PC-9 (cell line): ENCODE measurements at regions not wholly inside any gene's neighbourhood (a gene's known extent, or its start where the extent isn't known, plus 50 kb on each side); places are given as distances from the start of the nearest gene placed in this dataset.
"Not testable (repeated sequence)": the region's sequence is repeated elsewhere in the genome, so short reads cannot be mapped to it uniquely, and the experiment has no call there.

Experiments used
- BruUV-seq: library from RNA; stranded (reverse); fragments of 400-500 nt; replicated peaks from 2 replicates; lab custom pipeline; 2021; lab: Mats Ljungman, UMichigan
- CTCF ChIA-PET: fragments of 300-600 bp; sonication (Branson Sonifier 250); formaldehyde crosslinking; loops from one replicate; lab custom pipeline; 2022; ENCODE audit warnings: antibody characterized with exemption; lab: Charles Lee
- POLR2A ChIA-PET: fragments of 300-600 bp; sonication (Branson Sonifier 250); formaldehyde crosslinking; loops from one replicate; lab custom pipeline; 2022; ENCODE audit warnings: antibody characterized with exemption; ENCODE audit not compliant: unreplicated experiment; lab: Charles Lee
- DNase-seq, 2 experiments: peaks; one replicate each; pipeline versions ENCODE4 v3.0.0 to v3.0.0-alpha.2; 2015 to 2022; ENCODE audit warnings: mixed read lengths in 1 of 2
- H2AFZ ChIP-seq: fragments of 200-600 bp; sonication (generic); 2 replicates; pipeline ENCODE4 v1.8.1; 2017; ENCODE audit warnings: antibody characterized with exemption
- H3F3A ChIP-seq: fragments of 200-600 bp; sonication (generic); 2 replicates; pipeline ENCODE4 v1.8.1; 2017; ENCODE audit warnings: antibody characterized with exemption, mild to moderate bottlenecking, low read depth; ENCODE audit not compliant: insufficient read depth
- H3K27ac ChIP-seq: fragments of 200-600 bp; sonication (generic); 2 replicates; pipeline ENCODE4 v1.6.1; 2016; ENCODE audit warnings: mixed run types
- H3K27me3 ChIP-seq: fragments of 200-600 bp; sonication (generic); 2 replicates; pipeline ENCODE4 v1.6.1; 2016; ENCODE audit warnings: low read depth, mixed run types; ENCODE audit not compliant: insufficient read depth
- H3K36me3 ChIP-seq: fragments of 200-600 bp; sonication (generic); 2 replicates; pipeline ENCODE4 v1.6.1; 2016; ENCODE audit warnings: low read depth, mixed run types
- H3K4me1 ChIP-seq: fragments of 200-600 bp; sonication (generic); replicated peaks from 2 replicates; pipeline ENCODE4 v1.6.1; 2016; ENCODE audit warnings: mixed run types; ENCODE audit not compliant: insufficient read depth
- H3K4me2 ChIP-seq: fragments of 200-600 bp; sonication (generic); 2 replicates; pipeline ENCODE4 v1.6.1; 2017; ENCODE audit warnings: mixed run types
- H3K4me3 ChIP-seq: fragments of 200-600 bp; sonication (generic); 2 replicates; pipeline ENCODE4 v1.6.1; 2016; ENCODE audit warnings: mixed run types
- H3K79me2 ChIP-seq: fragments of 200-600 bp; sonication (generic); 2 replicates; pipeline ENCODE4 v1.6.1; 2017; ENCODE audit warnings: low read depth, mixed run types
- H3K9me2 ChIP-seq: fragments of 200-600 bp; sonication (generic); 2 replicates; pipeline ENCODE4 v1.8.1; 2017; ENCODE audit warnings: mild to moderate bottlenecking; ENCODE audit not compliant: insufficient read depth
- H3K9me3 ChIP-seq: fragments of 200-600 bp; sonication (generic); 2 replicates; pipeline ENCODE4 v1.8.1; 2016; ENCODE audit warnings: low read depth; ENCODE audit not compliant: insufficient read depth
- H4K20me1 ChIP-seq: fragments of 200-600 bp; sonication (generic); 2 replicates; pipeline ENCODE4 v1.8.1; 2017; ENCODE audit not compliant: insufficient read depth
- CTCF ChIP-seq: fragments of 200-600 bp; sonication (generic); conservative IDR thresholded peaks from 2 replicates; pipeline ENCODE4 v1.6.1; 2017; ENCODE audit warnings: mixed run types, antibody characterized with exemption, mild to moderate bottlenecking, moderate library complexity
- EZH2 ChIP-seq: fragments of 200-600 bp; sonication (generic); IDR thresholded peaks from 2 replicates; pipeline ENCODE4 v1.8.0; 2017; ENCODE audit warnings: antibody characterized with exemption, low read depth
- intact Hi-C: fragments of 100-400 bp; cut with micrococcal nuclease; formaldehyde crosslinking; loops from one replicate; pipeline ENCODE4 v1.10.0; 2022; ENCODE audit not compliant: unreplicated experiment

GRCh38 chr17:64780096-64781013 is 118.2 kb upstream of the SMURF2 start:
- H3K4me1 ChIP-seq = peaks cover 10% of the 10 kb centered on the region
- DNase-seq = peak; percentile 79 to 83
- no peaks in the 10 kb centered on the region for H3K27me3 ChIP-seq
- peak overlapping the region; percentile 44 for H3K27ac ChIP-seq
- intact Hi-C loops = no loop called here
- no peaks in the 10 kb centered on the region for H3K36me3 ChIP-seq
- no peaks in the 10 kb centered on the region for H3K79me2 ChIP-seq
- peaks cover 14% of the 10 kb centered on the region; the same call in 1 of the 2 replicates for H3F3A ChIP-seq
- no peaks in the 10 kb centered on the region for H3K9me2 ChIP-seq
- peak overlapping the region; percentile 95 for H3K4me2 ChIP-seq
- TF ChIP-seq CTCF (no peak), EZH2 (no peak)
- TSS peak; percentile 17 for BruUV-seq
- peak overlapping the region; percentile 74 for H2AFZ ChIP-seq
- H4K20me1 ChIP-seq = no peaks in the 10 kb centered on the region
- no peaks in the 10 kb centered on the region for H3K9me3 ChIP-seq
- H3K4me3 ChIP-seq = peak overlapping the region; percentile 93
- POLR2A ChIA-PET = interaction anchor here (0.6 kb wide), 1 partner anchor 264 kb away, joined by 3 read pairs; no protein-coding TSS in a partner anchor
- CTCF ChIA-PET = interaction anchor here (0.6 kb wide), 1 partner anchor 1565 kb away, joined by 3 read pairs; no protein-coding TSS in a partner anchor

GRCh38 chr17:64779376-64780095 is 117.4 kb upstream of the SMURF2 start:
- no peak overlapping the region for H3K27ac ChIP-seq
- CTCF ChIA-PET = no interaction called here
- H3K79me2 ChIP-seq = no peaks in the 10 kb centered on the region

GRCh38 chr17:64779098-64779375 is 116.9 kb upstream of the SMURF2 start:
- not testable (repeated sequence) for H3K4me3 ChIP-seq
- intact Hi-C loops = loop anchor here (5.0 to 10.0 kb wide), 3 partner anchors 163 to 416 kb away; no protein-coding TSS in a partner anchor

More at GRCh38 chr17:64779376-64780095, 117.4 kb upstream of the SMURF2 start:
- intact Hi-C loops = loop anchor here (5.0 to 10.0 kb wide), 3 partner anchors 163 to 415 kb away; no protein-coding TSS in a partner anchor
- DNase-seq = no peak
- peak overlapping the region; percentile 95 for H3K4me2 ChIP-seq
- no peaks in the 10 kb centered on the region for H4K20me1 ChIP-seq
- BruUV-seq = no TSS peak
- peak overlapping the region; percentile 93; the same call in 1 of the 2 replicates for H3K4me3 ChIP-seq
- POLR2A ChIA-PET = no interaction called here
- H3F3A ChIP-seq = peaks cover 20% of the 10 kb centered on the region; the same call in 1 of the 2 replicates
- no peaks in the 10 kb centered on the region for H3K9me2 ChIP-seq
- H3K36me3 ChIP-seq = no peaks in the 10 kb centered on the region
- TF ChIP-seq CTCF = no peak
- TF ChIP-seq EZH2 = no peak
- H2AFZ ChIP-seq = no peak overlapping the region
- peaks cover 10% of the 10 kb centered on the region for H3K4me1 ChIP-seq
- no peaks in the 10 kb centered on the region for H3K9me3 ChIP-seq
- no peaks in the 10 kb centered on the region for H3K27me3 ChIP-seq

More at GRCh38 chr17:64779098-64779375, 116.9 kb upstream of the SMURF2 start:
- H3K27me3 ChIP-seq, DNase-seq, H3K27ac ChIP-seq, BruUV-seq, H3K4me1 ChIP-seq, H2AFZ ChIP-seq, H3K36me3 ChIP-seq, H3K9me2 ChIP-seq, H3K4me2 ChIP-seq, POLR2A ChIA-PET, H3K9me3 ChIP-seq, CTCF ChIA-PET, H3K79me2 ChIP-seq, H4K20me1 ChIP-seq: not testable (repeated sequence)
- peaks cover 22% of the 10 kb centered on the region; the same call in 1 of the 2 replicates for H3F3A ChIP-seq
